ENCODE measurements at regions not wholly inside any gene's neighbourhood (a gene's known extent, or its start where the extent isn't known, plus 50 kb on each side); places are given as distances from the start of the nearest gene placed in this dataset.

DNA sequence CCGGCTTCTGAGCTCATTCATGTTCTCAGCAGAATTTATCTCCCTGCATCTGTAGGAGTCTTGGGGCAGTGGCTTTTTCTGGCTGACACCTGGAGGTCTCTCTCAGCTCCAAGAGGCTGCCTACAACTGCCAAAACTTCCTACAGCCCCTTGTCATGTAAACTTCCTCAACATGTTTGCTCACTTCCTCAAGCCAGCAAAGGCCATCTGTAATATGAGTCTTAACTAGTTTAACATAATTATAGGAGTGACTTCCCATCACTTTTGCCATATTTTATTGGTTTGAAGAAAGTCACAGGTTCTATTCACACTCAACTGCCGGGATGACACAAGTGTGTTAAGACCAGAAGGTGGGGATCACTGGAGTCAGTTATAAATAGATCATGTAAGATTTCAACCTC is 194.0 kb downstream of the VRK1 start:
- TF ChIP-seq EP300 (IDR thresholded peaks at IDR 0.05) (no peak), POLR2A (IDR thresholded peaks at IDR 0.05) (no peak), POLR2AphosphoS5 (IDR thresholded peaks at IDR 0.05) (no peak)
- TF ChIP-seq, protein P1, sequence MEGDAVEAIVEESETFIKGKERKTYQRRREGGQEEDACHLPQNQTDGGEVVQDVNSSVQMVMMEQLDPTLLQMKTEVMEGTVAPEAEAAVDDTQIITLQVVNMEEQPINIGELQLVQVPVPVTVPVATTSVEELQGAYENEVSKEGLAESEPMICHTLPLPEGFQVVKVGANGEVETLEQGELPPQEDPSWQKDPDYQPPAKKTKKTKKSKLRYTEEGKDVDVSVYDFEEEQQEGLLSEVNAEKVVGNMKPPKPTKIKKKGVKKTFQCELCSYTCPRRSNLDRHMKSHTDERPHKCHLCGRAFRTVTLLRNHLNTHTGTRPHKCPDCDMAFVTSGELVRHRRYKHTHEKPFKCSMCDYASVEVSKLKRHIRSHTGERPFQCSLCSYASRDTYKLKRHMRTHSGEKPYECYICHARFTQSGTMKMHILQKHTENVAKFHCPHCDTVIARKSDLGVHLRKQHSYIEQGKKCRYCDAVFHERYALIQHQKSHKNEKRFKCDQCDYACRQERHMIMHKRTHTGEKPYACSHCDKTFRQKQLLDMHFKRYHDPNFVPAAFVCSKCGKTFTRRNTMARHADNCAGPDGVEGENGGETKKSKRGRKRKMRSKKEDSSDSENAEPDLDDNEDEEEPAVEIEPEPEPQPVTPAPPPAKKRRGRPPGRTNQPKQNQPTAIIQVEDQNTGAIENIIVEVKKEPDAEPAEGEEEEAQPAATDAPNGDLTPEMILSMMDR (IDR thresholded peaks at IDR 0.05): no peak
- H3K27ac ChIP-seq: no peak overlapping the region
- WGBS: 89% methylated on average over 2 of the region's 2 CpGs
- H3K36me3 ChIP-seq: no peaks in the 10 kb centered on the region
- no peaks in the 10 kb centered on the region for H3K9me3 ChIP-seq
- no peak overlapping the region for H3K4me3 ChIP-seq
- peaks cover 7% of the 10 kb centered on the region for H3K27me3 ChIP-seq
- DNase-seq (ENCODE audit: low spot score in 2 of 2): no peak
- no peaks in the 10 kb centered on the region for H3K4me1 ChIP-seq

DNA sequence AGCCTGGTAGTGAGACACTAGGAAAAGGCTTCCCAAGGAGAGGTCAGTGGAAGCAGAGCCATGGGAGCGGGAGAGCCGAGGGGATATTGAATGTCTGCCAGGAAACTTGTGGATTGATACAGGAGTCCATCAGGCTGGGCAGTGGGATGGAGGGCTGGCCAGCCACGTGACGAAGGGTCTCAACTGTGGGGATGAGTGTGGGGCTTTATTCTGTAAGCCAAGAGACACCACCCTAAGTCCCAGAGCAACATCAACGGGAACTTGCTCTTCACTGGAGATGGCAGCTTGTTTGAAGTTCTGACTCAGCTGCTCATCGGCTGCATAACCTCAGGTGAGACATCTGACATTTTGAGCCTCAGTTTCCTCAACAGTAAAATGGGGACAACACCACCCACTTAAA is 197.8 kb downstream of the VRK1 start:
- H3K27me3 ChIP-seq: peaks cover 8% of the 10 kb centered on the region
- H3K36me3 ChIP-seq: no peaks in the 10 kb centered on the region
- DNase-seq (ENCODE audit: low spot score in 2 of 2): no peak
- TF ChIP-seq EP300 (IDR thresholded peaks at IDR 0.05): no peak
- TF ChIP-seq, protein P1 (IDR thresholded peaks at IDR 0.05): no peak
- no peak for TF ChIP-seq POLR2AphosphoS5 (IDR thresholded peaks at IDR 0.05)
- no peaks in the 10 kb centered on the region for H3K4me1 ChIP-seq
- H3K27ac ChIP-seq: no peak overlapping the region
- H3K9me3 ChIP-seq: no peaks in the 10 kb centered on the region
- no peak overlapping the region for H3K4me3 ChIP-seq
- 81% methylated on average over 6 of the region's 6 CpGs for WGBS

DNA sequence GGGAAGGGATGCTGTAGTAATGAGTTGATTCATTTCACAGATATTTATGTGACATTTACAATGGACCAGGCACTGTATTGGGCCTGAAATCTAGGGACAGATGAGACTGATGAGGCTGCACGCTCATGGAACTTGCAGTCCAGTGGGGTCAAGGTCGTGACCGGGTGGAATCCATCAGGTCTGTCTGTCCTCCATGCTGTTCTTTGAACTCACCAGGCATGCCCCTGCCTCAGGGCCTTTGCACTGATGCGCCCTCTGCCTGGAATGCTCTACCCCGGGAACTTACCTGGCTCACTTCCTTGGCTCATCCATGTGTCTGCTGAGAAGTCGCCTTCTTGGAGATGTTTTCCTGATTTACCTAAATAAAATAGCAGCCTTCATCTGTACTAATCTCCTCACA is 200.1 kb downstream of the VRK1 start:
- Histone ChIP-seq H3K36me3 (no peaks in the 10 kb centered on the region), H3K4me3 (no peak overlapping the region), H3K4me1 (no peaks in the 10 kb centered on the region), H3K9me3 (no peaks in the 10 kb centered on the region), H3K27ac (no peak overlapping the region), H3K27me3 (peaks cover 8% of the 10 kb centered on the region)
- TF ChIP-seq, protein P1 (IDR thresholded peaks at IDR 0.05): no peak
- TF ChIP-seq POLR2A (IDR thresholded peaks at IDR 0.05) (no peak), POLR2AphosphoS5 (IDR thresholded peaks at IDR 0.05) (no peak), EP300 (IDR thresholded peaks at IDR 0.05) (no peak)
- no peak for DNase-seq (ENCODE audit: low spot score in 2 of 2)
- WGBS: 76% methylated on average over 6 of the region's 6 CpGs

DNA sequence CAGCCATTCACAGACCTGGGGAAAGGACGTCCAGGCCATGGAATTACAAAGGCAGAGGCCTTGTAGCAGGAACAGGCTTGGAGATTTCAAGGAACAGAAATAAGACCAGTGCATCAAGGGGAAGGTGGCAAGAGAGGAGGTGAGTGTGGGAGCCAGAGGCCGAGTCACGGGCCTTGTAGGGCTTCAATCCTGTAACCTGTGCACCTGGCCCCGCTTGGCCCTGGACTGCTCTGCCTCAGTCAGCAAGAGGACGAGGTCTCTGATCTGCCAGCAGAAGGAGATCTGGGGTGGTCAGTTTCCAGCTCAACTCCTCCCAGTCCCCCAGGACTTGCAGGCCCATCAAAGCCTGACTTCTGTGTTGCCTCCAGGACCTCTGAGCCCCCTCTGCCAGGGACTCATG is 200.8 kb downstream of the VRK1 start:
- 86% methylated on average over 5 of the region's 5 CpGs for WGBS
- Histone ChIP-seq H3K27me3 (peaks cover 4% of the 10 kb centered on the region), H3K36me3 (no peaks in the 10 kb centered on the region), H3K9me3 (no peaks in the 10 kb centered on the region), H3K27ac (no peak overlapping the region), H3K4me3 (no peak overlapping the region), H3K4me1 (no peaks in the 10 kb centered on the region)
- DNase-seq (ENCODE audit: low spot score in 2 of 2): no peak
- TF ChIP-seq, protein P1 (IDR thresholded peaks at IDR 0.05): no peak
- TF ChIP-seq POLR2AphosphoS5 (IDR thresholded peaks at IDR 0.05): no peak
- no peak for TF ChIP-seq POLR2A (IDR thresholded peaks at IDR 0.05)
- no peak for TF ChIP-seq EP300 (IDR thresholded peaks at IDR 0.05)

DNA sequence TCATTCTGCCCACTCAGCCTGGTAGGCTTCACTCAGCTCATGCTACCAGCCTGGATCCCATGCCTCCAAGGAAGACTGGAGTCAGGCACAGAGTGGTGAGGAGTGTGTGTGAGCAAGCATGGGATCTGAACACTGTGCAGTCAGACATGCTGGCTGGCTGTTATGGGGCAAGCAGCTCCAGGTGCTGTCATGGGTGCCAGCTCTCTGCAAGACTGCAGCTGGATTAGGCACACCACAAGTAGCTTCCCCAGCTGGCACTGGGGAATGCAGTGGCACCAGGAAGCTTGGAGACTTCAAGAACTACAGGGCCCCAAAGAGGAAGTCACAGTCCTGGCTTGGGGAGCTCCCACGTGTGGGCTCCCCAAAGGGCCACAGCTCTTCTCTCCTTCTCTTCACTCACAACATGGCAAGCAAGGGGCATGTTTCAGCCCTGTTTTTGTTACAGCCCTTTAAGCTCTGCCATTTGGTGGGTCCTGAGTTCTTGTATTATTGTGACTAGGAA is 202.5 kb downstream of the VRK1 start:
- Histone ChIP-seq H3K36me3 (no peaks in the 10 kb centered on the region), H3K27me3 (peaks cover 3% of the 10 kb centered on the region), H3K4me1 (no peaks in the 10 kb centered on the region), H3K9me3 (no peaks in the 10 kb centered on the region), H3K27ac (no peak overlapping the region), H3K4me3 (no peak overlapping the region)
- DNase-seq (ENCODE audit: low spot score in 2 of 2): no peak
- TF ChIP-seq POLR2A (IDR thresholded peaks at IDR 0.05): no peak
- no peak for TF ChIP-seq EP300 (IDR thresholded peaks at IDR 0.05)
- TF ChIP-seq, protein P1 (IDR thresholded peaks at IDR 0.05): no peak
- no peak for TF ChIP-seq POLR2AphosphoS5 (IDR thresholded peaks at IDR 0.05)
- WGBS: 67% methylated on average over 1 of the region's 1 CpG

Data from suprapubic skin (tissue), 4 donors.